ENCODE measurements at regions not wholly inside any gene's neighbourhood (a gene's known extent, or its start where the extent isn't known, plus 50 kb on each side); places are given as distances from the start of the nearest gene placed in this dataset.

- no peak overlapping the region for H3K27ac ChIP-seq (ENCODE audit: low read depth in 1 of 3, low read length in 2 of 3)
- no peaks in the 10 kb centered on the region for H3K36me3 ChIP-seq (ENCODE audit: control insufficient read depth in 3 of 3, insufficient read depth in 2 of 3, low read depth in 1 of 3, low read length in 3 of 3)
- no peak overlapping the region for H3K4me3 ChIP-seq (ENCODE audit: low read depth in 1 of 3, low read length in 3 of 3)
- H3K27me3 ChIP-seq (ENCODE audit: control insufficient read depth in 3 of 3, insufficient read depth in 3 of 3, low read length in 3 of 3), result no peaks in the 10 kb centered on the region
- DNase-seq, result no peak
- no peaks in the 10 kb centered on the region for H3K4me1 ChIP-seq (ENCODE audit: control insufficient read depth in 3 of 3, insufficient read depth in 2 of 3, low read depth in 1 of 3, low read length in 2 of 3)
- FAIRE-seq, result no peak
- H3K9me3 ChIP-seq (ENCODE audit: control insufficient read depth in 2 of 2, insufficient read depth in 1 of 2, low read depth in 1 of 2, low read length in 1 of 2), result no peaks in the 10 kb centered on the region
- WGBS, 3 donors, result 50 to 69% (median 64%) methylated on average over 9 of the region's 9 CpGs
Observed at GRCh38 chr3:24985668-24986067, 442.4 kb upstream of the RARB start.

DNA sequence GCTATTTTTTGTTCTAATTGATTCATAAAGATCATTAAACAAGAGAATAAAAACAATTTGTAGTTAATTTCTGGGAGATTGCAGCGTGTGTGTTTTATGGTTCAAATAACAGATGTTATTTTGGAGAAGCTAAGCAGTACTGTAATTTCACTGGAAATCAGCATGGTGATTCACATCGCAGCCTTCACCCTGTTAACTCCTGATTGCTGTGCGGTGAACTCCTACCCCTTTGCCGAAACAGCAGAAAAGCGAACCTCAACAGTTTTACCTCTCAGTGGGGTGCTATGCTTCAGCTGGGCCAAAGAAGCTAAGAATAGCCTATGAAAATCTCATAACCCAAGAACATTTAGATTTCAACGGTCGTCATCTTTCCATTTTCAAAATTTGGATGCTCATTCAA is 441.5 kb upstream of the RARB start:
- Histone ChIP-seq H3K36me3 (ENCODE audit: control insufficient read depth in 3 of 3, insufficient read depth in 2 of 3, low read depth in 1 of 3, low read length in 3 of 3) (no peaks in the 10 kb centered on the region), H3K4me3 (ENCODE audit: low read depth in 1 of 3, low read length in 3 of 3) (no peak overlapping the region), H3K27ac (ENCODE audit: low read depth in 1 of 3, low read length in 2 of 3) (no peak overlapping the region), H3K27me3 (ENCODE audit: control insufficient read depth in 3 of 3, insufficient read depth in 3 of 3, low read length in 3 of 3) (no peaks in the 10 kb centered on the region), H3K9me3 (ENCODE audit: control insufficient read depth in 2 of 2, insufficient read depth in 1 of 2, low read depth in 1 of 2, low read length in 1 of 2) (no peaks in the 10 kb centered on the region), H3K4me1 (ENCODE audit: control insufficient read depth in 3 of 3, insufficient read depth in 2 of 3, low read depth in 1 of 3, low read length in 2 of 3) (no peaks in the 10 kb centered on the region)
- FAIRE-seq (no peak), DNase-seq (no peak)
- WGBS, 3 donors, result 85 to 86% (median 85%) methylated on average over 7 of the region's 7 CpGs

GRCh38 chr3:24999357-24999756 is 428.7 kb upstream of the RARB start:
- no peak for FAIRE-seq
- WGBS, 3 donors, result 78 to 92% (median 85%) methylated on average over 2 of the region's 2 CpGs

DNA sequence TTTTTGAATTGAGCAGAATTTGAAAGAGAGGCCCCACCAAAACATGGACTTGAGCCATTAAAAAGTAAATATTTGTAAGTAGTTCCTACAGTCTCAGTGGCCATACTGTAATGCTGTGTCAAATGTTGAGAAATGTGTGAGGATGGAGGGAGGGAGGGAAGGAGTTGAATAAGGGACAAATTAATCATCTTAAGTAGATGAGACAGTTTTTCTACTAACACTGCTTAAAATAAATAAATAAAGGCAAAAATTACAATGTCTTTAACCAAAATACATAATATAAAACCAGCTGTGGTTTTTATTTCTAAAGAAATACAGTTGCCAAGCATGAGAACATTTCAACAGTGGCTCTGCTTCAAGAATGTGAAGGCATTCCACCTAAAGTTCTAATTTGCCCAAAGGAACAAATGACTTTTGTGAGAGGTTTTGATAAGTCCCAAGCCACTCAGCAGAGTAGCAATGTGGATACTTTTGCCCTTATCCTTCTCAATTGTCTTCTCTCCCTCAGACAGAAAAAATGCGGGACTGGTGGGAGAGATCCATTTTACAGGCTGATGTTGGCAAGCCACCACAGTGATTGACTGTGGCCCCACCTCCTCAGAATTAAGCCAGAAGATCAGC is 427.0 kb upstream of the RARB start:
- no peak for FAIRE-seq
- Histone ChIP-seq H3K4me1 (ENCODE audit: control insufficient read depth in 3 of 3, insufficient read depth in 2 of 3, low read depth in 1 of 3, low read length in 2 of 3) (no peaks in the 10 kb centered on the region), H3K9me3 (ENCODE audit: control insufficient read depth in 2 of 2, insufficient read depth in 1 of 2, low read depth in 1 of 2, low read length in 1 of 2) (no peaks in the 10 kb centered on the region), H3K27ac (ENCODE audit: low read depth in 1 of 3, low read length in 2 of 3) (no peak overlapping the region), H3K36me3 (ENCODE audit: control insufficient read depth in 3 of 3, insufficient read depth in 2 of 3, low read depth in 1 of 3, low read length in 3 of 3) (no peaks in the 10 kb centered on the region), H3K4me3 (ENCODE audit: low read depth in 1 of 3, low read length in 3 of 3) (no peak overlapping the region), H3K27me3 (ENCODE audit: control insufficient read depth in 3 of 3, insufficient read depth in 3 of 3, low read length in 3 of 3) (peaks cover 0 to 4% (median 0%) of the 10 kb centered on the region in 3 donors)
- DNase-seq, result no peak
- 70 to 84% (median 76%) methylated on average over 1 of the region's 1 CpG for WGBS, 3 donors

More at GRCh38 chr3:24999357-24999756, 428.7 kb upstream of the RARB start:
- H3K9me3 ChIP-seq (ENCODE audit: control insufficient read depth in 2 of 2, insufficient read depth in 1 of 2, low read depth in 1 of 2, low read length in 1 of 2), result no peaks in the 10 kb centered on the region
- no peak for DNase-seq
- H3K27me3 ChIP-seq (ENCODE audit: control insufficient read depth in 3 of 3, insufficient read depth in 3 of 3, low read length in 3 of 3), result peaks cover 0 to 4% (median 0%) of the 10 kb centered on the region in 3 donors
- no peaks in the 10 kb centered on the region for H3K4me1 ChIP-seq (ENCODE audit: control insufficient read depth in 3 of 3, insufficient read depth in 2 of 3, low read depth in 1 of 3, low read length in 2 of 3)
- no peak overlapping the region for H3K27ac ChIP-seq (ENCODE audit: low read depth in 1 of 3, low read length in 2 of 3)
- no peak overlapping the region for H3K4me3 ChIP-seq (ENCODE audit: low read depth in 1 of 3, low read length in 3 of 3)
- no peaks in the 10 kb centered on the region for H3K36me3 ChIP-seq (ENCODE audit: control insufficient read depth in 3 of 3, insufficient read depth in 2 of 3, low read depth in 1 of 3, low read length in 3 of 3)

GRCh38 chr3:25002052-25002451 is 426.0 kb upstream of the RARB start:
- no peaks in the 10 kb centered on the region for H3K9me3 ChIP-seq (ENCODE audit: control insufficient read depth in 2 of 2, insufficient read depth in 1 of 2, low read depth in 1 of 2, low read length in 1 of 2)
- H3K27ac ChIP-seq (ENCODE audit: low read depth in 1 of 3, low read length in 2 of 3), result no peak overlapping the region
- FAIRE-seq, result no peak
- DNase-seq, result no peak
- H3K27me3 ChIP-seq (ENCODE audit: control insufficient read depth in 3 of 3, insufficient read depth in 3 of 3, low read length in 3 of 3), result peaks cover 0 to 4% (median 0%) of the 10 kb centered on the region in 3 donors
- no peaks in the 10 kb centered on the region for H3K36me3 ChIP-seq (ENCODE audit: control insufficient read depth in 3 of 3, insufficient read depth in 2 of 3, low read depth in 1 of 3, low read length in 3 of 3)
- no peaks in the 10 kb centered on the region for H3K4me1 ChIP-seq (ENCODE audit: control insufficient read depth in 3 of 3, insufficient read depth in 2 of 3, low read depth in 1 of 3, low read length in 2 of 3)
- no peak overlapping the region for H3K4me3 ChIP-seq (ENCODE audit: low read depth in 1 of 3, low read length in 3 of 3)
- 11 to 26% (median 19%) methylated on average over 2 of the region's 2 CpGs for WGBS, 3 donors

DNA sequence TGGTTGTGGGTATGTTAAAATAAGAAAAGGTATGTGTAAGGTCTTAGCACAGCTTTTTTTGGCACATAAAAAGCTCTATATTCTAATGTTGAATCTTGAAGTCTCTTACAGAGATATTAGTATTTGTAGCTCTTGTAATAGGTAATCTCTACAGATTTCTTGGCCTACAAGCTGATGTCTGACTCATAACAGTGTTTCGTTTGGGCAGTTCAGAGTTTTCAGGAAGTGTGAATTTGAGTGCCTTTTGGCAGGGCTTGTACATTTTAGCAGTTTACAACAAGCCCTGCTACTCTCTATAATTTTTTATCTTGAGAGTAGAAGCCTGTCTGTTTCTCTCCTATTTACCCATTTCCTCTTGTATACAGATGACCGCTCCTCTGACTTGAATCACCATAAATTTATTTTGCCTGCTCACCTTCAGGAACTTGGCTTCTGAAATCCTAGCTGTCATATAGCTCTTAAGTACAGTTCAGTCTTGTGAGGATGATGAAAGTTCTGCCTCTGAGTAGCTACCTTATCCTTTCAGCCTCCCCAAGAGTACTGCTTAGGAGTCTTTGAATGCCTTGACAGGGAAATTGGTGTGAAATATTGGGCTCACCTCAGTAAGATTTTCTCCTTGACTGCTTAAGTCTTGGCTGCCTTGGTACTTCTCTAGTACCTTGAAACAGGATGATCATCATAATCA is 419.9 kb upstream of the RARB start:
- Histone ChIP-seq H3K36me3 (ENCODE audit: control insufficient read depth in 3 of 3, insufficient read depth in 2 of 3, low read depth in 1 of 3, low read length in 3 of 3) (no peaks in the 10 kb centered on the region), H3K27me3 (ENCODE audit: control insufficient read depth in 3 of 3, insufficient read depth in 3 of 3, low read length in 3 of 3) (peaks cover 0 to 4% (median 0%) of the 10 kb centered on the region in 3 donors), H3K4me1 (ENCODE audit: control insufficient read depth in 3 of 3, insufficient read depth in 2 of 3, low read depth in 1 of 3, low read length in 2 of 3) (no peaks in the 10 kb centered on the region), H3K4me3 (ENCODE audit: low read depth in 1 of 3, low read length in 3 of 3) (no peak overlapping the region), H3K27ac (ENCODE audit: low read depth in 1 of 3, low read length in 2 of 3) (no peak overlapping the region), H3K9me3 (ENCODE audit: control insufficient read depth in 2 of 2, insufficient read depth in 1 of 2, low read depth in 1 of 2, low read length in 1 of 2) (no peaks in the 10 kb centered on the region)
- WGBS, 3 donors, result 40 to 57% (median 42%) methylated on average over 2 of the region's 2 CpGs
- no peak for DNase-seq
- no peak for FAIRE-seq

DNA sequence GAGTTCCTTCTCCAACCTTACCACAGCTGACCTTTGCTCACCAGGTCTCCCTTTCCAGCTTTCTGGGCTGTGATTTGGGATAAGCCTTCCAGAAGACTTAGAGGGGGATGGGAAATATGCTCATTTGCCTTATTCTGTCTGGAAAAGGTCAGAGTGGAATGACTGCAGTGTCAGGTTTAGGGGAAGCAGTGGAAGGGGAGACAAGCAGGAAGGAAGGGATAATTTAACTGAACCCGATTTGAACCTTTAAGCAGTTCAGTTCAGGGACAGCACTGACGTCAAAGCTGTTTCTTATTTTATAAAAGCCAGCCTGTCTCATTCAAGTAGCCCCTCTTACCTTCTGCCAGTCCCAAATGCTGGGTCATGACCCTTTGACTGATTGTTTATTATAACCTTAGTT is 418.4 kb upstream of the RARB start:
- Histone ChIP-seq H3K36me3 (ENCODE audit: control insufficient read depth in 3 of 3, insufficient read depth in 2 of 3, low read depth in 1 of 3, low read length in 3 of 3) (no peaks in the 10 kb centered on the region), H3K27ac (ENCODE audit: low read depth in 1 of 3, low read length in 2 of 3) (no peak overlapping the region), H3K4me1 (ENCODE audit: control insufficient read depth in 3 of 3, insufficient read depth in 2 of 3, low read depth in 1 of 3, low read length in 2 of 3) (no peaks in the 10 kb centered on the region), H3K27me3 (ENCODE audit: control insufficient read depth in 3 of 3, insufficient read depth in 3 of 3, low read length in 3 of 3) (no peaks in the 10 kb centered on the region), H3K4me3 (ENCODE audit: low read depth in 1 of 3, low read length in 3 of 3) (no peak overlapping the region), H3K9me3 (ENCODE audit: control insufficient read depth in 2 of 2, insufficient read depth in 1 of 2, low read depth in 1 of 2, low read length in 1 of 2) (no peaks in the 10 kb centered on the region)
- FAIRE-seq (no peak), DNase-seq (no peak)
- 56 to 75% (median 56%) methylated on average over 2 of the region's 2 CpGs for WGBS, 3 donors

GRCh38 chr3:25015599-25015998 is 412.5 kb upstream of the RARB start:
- Histone ChIP-seq H3K4me3 (ENCODE audit: low read depth in 1 of 3, low read length in 3 of 3) (no peak overlapping the region), H3K4me1 (ENCODE audit: control insufficient read depth in 3 of 3, insufficient read depth in 2 of 3, low read depth in 1 of 3, low read length in 2 of 3) (no peaks in the 10 kb centered on the region), H3K9me3 (ENCODE audit: control insufficient read depth in 2 of 2, insufficient read depth in 1 of 2, low read depth in 1 of 2, low read length in 1 of 2) (no peaks in the 10 kb centered on the region), H3K27me3 (ENCODE audit: control insufficient read depth in 3 of 3, insufficient read depth in 3 of 3, low read length in 3 of 3) (peaks cover 0 to 2% (median 0%) of the 10 kb centered on the region in 3 donors), H3K36me3 (ENCODE audit: control insufficient read depth in 3 of 3, insufficient read depth in 2 of 3, low read depth in 1 of 3, low read length in 3 of 3) (no peaks in the 10 kb centered on the region), H3K27ac (ENCODE audit: low read depth in 1 of 3, low read length in 2 of 3) (no peak overlapping the region)
- FAIRE-seq, result no peak
- no peak for DNase-seq

DNA sequence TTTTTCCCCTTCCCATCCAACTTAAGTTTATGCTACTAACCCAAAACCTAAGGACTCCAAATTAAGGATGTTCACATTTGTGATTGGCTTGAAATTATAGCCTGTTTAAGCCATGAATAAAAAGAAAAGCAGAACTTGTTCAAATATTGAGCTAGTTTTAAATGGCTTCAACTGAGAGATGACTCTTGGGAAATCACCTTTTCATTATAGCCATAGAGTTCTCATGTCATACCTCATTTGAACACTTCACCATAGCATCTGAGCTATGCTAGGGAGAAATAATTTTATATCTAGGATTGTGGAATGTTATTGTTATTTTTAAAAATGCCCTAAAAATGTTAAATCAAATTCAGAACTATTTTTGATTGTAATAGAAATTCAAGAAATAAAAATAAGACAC is 409.2 kb upstream of the RARB start:
- no peaks in the 10 kb centered on the region for H3K9me3 ChIP-seq (ENCODE audit: control insufficient read depth in 2 of 2, insufficient read depth in 1 of 2, low read depth in 1 of 2, low read length in 1 of 2)
- H3K36me3 ChIP-seq (ENCODE audit: control insufficient read depth in 3 of 3, insufficient read depth in 2 of 3, low read depth in 1 of 3, low read length in 3 of 3), result no peaks in the 10 kb centered on the region
- FAIRE-seq, result no peak
- no peak overlapping the region for H3K27ac ChIP-seq (ENCODE audit: low read depth in 1 of 3, low read length in 2 of 3)
- H3K4me3 ChIP-seq (ENCODE audit: low read depth in 1 of 3, low read length in 3 of 3), result no peak overlapping the region
- H3K27me3 ChIP-seq (ENCODE audit: control insufficient read depth in 3 of 3, insufficient read depth in 3 of 3, low read length in 3 of 3), result peaks cover 0 to 2% (median 0%) of the 10 kb centered on the region in 3 donors
- H3K4me1 ChIP-seq (ENCODE audit: control insufficient read depth in 3 of 3, insufficient read depth in 2 of 3, low read depth in 1 of 3, low read length in 2 of 3), result no peaks in the 10 kb centered on the region
- no peak for DNase-seq
